ENCODE measurements at regions not wholly inside any gene's neighbourhood (a gene's known extent, or its start where the extent isn't known, plus 50 kb on each side); places are given as distances from the start of the nearest gene placed in this dataset.
A peak's percentile ranks its signal among the peaks of the same experiment; 100 is the strongest.
"Not testable (repeated sequence)": the region's sequence is repeated elsewhere in the genome, so short reads cannot be mapped to it uniquely, and the experiment has no call there.

DNA sequence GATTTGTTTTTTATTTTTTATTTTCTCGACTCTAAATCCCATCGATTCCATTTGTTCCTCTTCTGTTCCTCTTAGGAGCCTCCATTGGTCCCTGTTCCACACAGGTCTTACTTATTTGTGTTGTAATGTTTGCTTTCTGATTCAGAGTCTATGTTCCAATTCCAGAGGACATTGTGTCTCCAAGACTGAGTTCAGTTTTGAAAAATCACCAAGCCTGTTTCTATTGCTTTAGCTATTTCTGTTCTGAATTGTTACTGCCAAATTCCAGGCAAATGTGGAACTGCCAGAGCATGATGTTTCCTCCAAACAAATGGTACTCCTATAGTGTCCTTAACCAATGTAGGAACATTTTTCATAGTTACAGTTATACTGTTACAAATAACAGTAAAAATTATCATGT lies 270.9 kb upstream of the SPTLC3 start:
- Histone ChIP-seq H3K4me1 (no peaks in the 10 kb centered on the region), H4K20me1 (no peaks in the 10 kb centered on the region), H3K9me3 (replicated peaks in 1 of 11) (no peaks in the 10 kb centered on the region), H3K9ac (no peak overlapping the region), H3K27me3 (no peaks in the 10 kb centered on the region), H3K36me3 (no peaks in the 10 kb centered on the region), H3K4me2 (no peak overlapping the region), H3K27ac (no peak overlapping the region), H3K4me3 (no peak overlapping the region)
- no peak for TF ChIP-seq Cebpa-rat (IDR thresholded peaks at IDR 0.05)

- H3K4me1 ChIP-seq: no peaks in the 10 kb centered on the region
- H3K9ac ChIP-seq: no peak overlapping the region
- no peak for TF ChIP-seq Cebpa-rat (IDR thresholded peaks at IDR 0.05)
- H3K4me2 ChIP-seq: no peak overlapping the region
- no peaks in the 10 kb centered on the region for H3K9me3 ChIP-seq (replicated peaks in 1 of 11)
- no peaks in the 10 kb centered on the region for H4K20me1 ChIP-seq
- no peaks in the 10 kb centered on the region for H3K36me3 ChIP-seq
- no peaks in the 10 kb centered on the region for H3K27me3 ChIP-seq
- H3K27ac ChIP-seq: no peak overlapping the region
- no peak overlapping the region for H3K4me3 ChIP-seq
Measured at GRCh38 chr20:12740647-12741046, 268.1 kb upstream of the SPTLC3 start.

DNA sequence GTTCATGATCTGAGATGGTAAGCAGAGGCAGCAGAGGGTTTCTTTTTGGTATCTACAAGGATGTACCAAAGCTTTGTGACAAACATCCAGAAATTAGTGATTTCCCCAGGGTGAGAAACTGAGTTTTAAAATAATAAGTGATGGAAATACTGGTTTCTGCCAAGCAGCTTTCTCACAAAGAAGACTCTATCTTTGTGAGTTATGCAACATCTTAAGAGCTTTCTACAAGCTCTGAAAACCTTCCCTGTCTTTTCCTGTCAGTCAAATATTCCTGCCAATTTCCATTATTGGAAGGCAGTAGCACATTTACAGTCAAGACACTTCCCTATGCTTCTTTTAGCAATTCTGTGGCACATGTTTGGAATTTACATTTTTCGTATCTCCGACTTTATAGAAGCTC lies 264.7 kb upstream of the SPTLC3 start:
- no peak for TF ChIP-seq Cebpa-rat (IDR thresholded peaks at IDR 0.05)
- Histone ChIP-seq H3K9me3 (replicated peaks in 1 of 11) (no peaks in the 10 kb centered on the region), H3K4me1 (no peaks in the 10 kb centered on the region), H4K20me1 (no peaks in the 10 kb centered on the region), H3K27me3 (no peaks in the 10 kb centered on the region), H3K36me3 (no peaks in the 10 kb centered on the region), H3K9ac (no peak overlapping the region), H3K27ac (no peak overlapping the region), H3K4me3 (no peak overlapping the region), H3K4me2 (no peak overlapping the region)

- Histone ChIP-seq H3K4me1 (no peaks in the 10 kb centered on the region), H3K9me3 (replicated peaks in 1 of 11) (no peaks in the 10 kb centered on the region), H4K20me1 (no peaks in the 10 kb centered on the region), H3K27ac (no peak overlapping the region), H3K27me3 (no peaks in the 10 kb centered on the region), H3K9ac (no peak overlapping the region), H3K4me3 (no peak overlapping the region), H3K36me3 (no peaks in the 10 kb centered on the region), H3K4me2 (no peak overlapping the region)
- TF ChIP-seq Cebpa-rat (IDR thresholded peaks at IDR 0.05): no peak
Measured at GRCh38 chr20:12748359-12748994, 260.3 kb upstream of the SPTLC3 start.

GRCh38 chr20:12750221-12750620 lies 258.6 kb upstream of the SPTLC3 start:
- no peaks in the 10 kb centered on the region for H3K27me3 ChIP-seq
- H3K4me1 ChIP-seq: no peaks in the 10 kb centered on the region
- H3K9ac ChIP-seq: no peak overlapping the region
- H3K4me2 ChIP-seq: no peak overlapping the region
- TF ChIP-seq Cebpa-rat (IDR thresholded peaks at IDR 0.05): no peak
- H3K4me3 ChIP-seq: no peak overlapping the region
- no peaks in the 10 kb centered on the region for H3K9me3 ChIP-seq (replicated peaks in 1 of 11)
- no peak overlapping the region for H3K27ac ChIP-seq
- H3K36me3 ChIP-seq: no peaks in the 10 kb centered on the region
- no peaks in the 10 kb centered on the region for H4K20me1 ChIP-seq

DNA sequence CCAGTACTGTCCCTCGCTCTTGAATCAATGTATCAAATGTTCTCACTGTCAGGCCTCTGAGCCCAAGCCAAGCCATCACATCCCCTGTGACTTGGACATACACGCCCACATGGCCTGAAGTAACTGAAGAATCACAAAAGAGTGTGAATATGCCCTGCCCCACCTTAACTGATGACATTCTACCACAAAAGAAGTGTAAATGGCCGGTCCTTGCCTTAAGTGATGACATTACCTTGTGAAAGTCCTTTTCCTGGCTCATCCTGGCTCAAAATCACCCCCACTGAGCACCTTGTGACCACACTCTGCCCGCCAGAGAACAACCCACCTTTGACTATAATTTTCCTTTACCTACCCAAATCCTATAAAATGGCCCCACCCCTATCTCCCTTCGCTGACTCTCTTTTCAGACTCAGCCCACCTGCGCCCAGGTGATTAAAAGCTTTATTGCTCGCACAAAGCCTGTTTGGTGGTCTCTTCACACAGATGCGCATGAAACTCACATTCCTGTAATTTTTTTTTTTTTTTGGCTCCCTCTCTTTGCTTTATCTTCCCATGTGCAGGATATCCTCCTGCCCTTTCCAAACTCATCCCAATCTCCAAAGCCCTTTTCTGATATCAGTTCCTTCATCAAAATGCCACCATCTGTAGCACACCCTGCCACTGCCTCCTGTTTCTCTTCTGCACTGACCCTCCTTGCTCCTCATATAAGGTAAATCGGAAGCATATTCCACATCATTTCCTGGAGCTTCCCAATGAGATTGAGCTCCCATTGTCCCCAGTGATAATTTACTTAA lies 255.7 kb upstream of the SPTLC3 start:
- H3K27me3 ChIP-seq; H3K36me3 ChIP-seq; H3K9me3 ChIP-seq (replicated peaks in 1 of 11); H4K20me1 ChIP-seq; H3K4me3 ChIP-seq; H3K4me2 ChIP-seq; H3K4me1 ChIP-seq; H3K9ac ChIP-seq; H3K27ac ChIP-seq: not testable (repeated sequence)

GRCh38 chr20:12753742-12754141 lies 255.0 kb upstream of the SPTLC3 start:
- not testable (repeated sequence) for H3K9ac ChIP-seq

DNA sequence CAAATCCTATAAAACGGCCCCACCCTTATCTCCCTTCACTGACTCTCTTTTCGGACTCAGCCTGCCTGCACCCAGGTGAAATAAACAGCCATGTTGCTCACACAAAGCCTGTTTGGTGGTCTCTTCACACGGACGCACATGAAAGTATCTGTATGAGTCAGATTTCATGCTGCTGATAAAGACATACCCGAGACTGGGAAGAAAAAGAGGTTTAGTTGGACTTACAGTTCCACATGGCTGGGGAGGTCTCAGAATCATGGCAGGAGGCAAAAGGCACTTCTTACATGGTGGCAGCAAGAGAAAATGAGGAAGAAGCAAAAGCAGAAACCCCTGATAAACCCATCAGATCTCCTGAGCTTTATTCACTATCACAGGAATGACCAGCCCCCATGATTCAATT lies 249.3 kb upstream of the SPTLC3 start:
- H3K9ac ChIP-seq; H3K4me1 ChIP-seq; H3K27ac ChIP-seq; H3K27me3 ChIP-seq; H3K4me3 ChIP-seq; H3K9me3 ChIP-seq (replicated peaks in 1 of 11); H4K20me1 ChIP-seq; H3K36me3 ChIP-seq; H3K4me2 ChIP-seq: not testable (repeated sequence)

More at GRCh38 chr20:12753742-12754141, 255.0 kb upstream of the SPTLC3 start:
- not testable (repeated sequence) for H3K4me3 ChIP-seq; H3K9me3 ChIP-seq (replicated peaks in 1 of 11); H3K36me3 ChIP-seq; H3K27ac ChIP-seq; H3K4me1 ChIP-seq; H3K4me2 ChIP-seq; H4K20me1 ChIP-seq; H3K27me3 ChIP-seq

DNA sequence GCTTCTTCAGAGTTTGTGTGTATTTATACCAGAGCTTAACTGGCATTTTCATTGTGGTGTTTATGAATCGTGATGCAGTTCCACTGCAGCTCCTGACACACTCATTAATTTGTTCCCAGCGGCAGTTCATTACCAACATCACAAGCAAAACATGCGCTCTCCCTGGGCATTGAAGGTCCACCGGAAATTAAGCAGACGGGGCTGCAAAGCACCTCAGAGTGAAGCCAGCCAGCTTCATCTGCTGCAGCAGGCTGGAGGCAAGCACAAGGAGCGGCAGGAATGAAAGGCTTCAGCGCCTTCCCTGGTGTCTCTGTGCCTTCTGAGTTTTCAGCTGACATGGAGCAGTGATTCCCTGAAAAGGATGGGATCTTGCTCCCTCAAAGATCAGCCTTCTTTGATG lies 246.0 kb upstream of the SPTLC3 start:
- no peaks in the 10 kb centered on the region for H3K36me3 ChIP-seq
- H3K4me1 ChIP-seq: no peaks in the 10 kb centered on the region
- no peak for TF ChIP-seq Cebpa-rat (IDR thresholded peaks at IDR 0.05)
- H3K4me3 ChIP-seq: no peak overlapping the region
- H3K9ac ChIP-seq: no peak overlapping the region
- 0 out of 22 replicates have a peak overlapping the region, but pooled peaks of 1 of the 11 experiments have one; percentile 6 for H3K4me2 ChIP-seq
- H3K27me3 ChIP-seq: no peaks in the 10 kb centered on the region
- H4K20me1 ChIP-seq: no peaks in the 10 kb centered on the region; a peak in 1 of 22 replicates
- no peak overlapping the region for H3K27ac ChIP-seq
- no peaks in the 10 kb centered on the region for H3K9me3 ChIP-seq (replicated peaks in 1 of 11)

DNA sequence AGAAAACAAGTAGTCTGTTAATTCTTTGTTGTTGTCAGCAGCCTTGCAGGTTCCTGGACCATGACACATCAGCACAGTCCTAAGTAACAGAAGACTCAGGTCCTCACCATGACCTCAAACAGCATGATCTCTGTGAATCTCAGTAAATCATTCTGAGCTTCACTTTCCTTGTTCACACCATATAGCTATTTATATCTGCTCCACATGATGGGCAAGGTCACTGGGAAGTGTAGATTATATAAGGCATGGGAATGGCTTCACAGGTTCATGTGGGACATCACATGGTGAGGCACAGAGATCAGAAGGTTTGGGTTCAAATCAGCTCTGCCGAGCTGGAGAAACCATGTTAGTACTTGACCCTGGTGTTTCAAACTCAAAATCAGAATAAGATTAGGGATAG lies 245.4 kb upstream of the SPTLC3 start:
- TF ChIP-seq Cebpa-rat (IDR thresholded peaks at IDR 0.05): no peak
- Histone ChIP-seq H3K4me1 (no peaks in the 10 kb centered on the region), H3K27me3 (no peaks in the 10 kb centered on the region), H4K20me1 (no peaks in the 10 kb centered on the region; a peak in 1 of 22 replicates), H3K9me3 (replicated peaks in 1 of 11) (no peaks in the 10 kb centered on the region), H3K36me3 (no peaks in the 10 kb centered on the region), H3K4me3 (no peak overlapping the region), H3K9ac (no peak overlapping the region), H3K27ac (no peak overlapping the region), H3K4me2 (no peak overlapping the region)

Measured in BLaER1 treated with 17β-estradiol and CSF1 and Interleukin-3, amounts not matched to agents 10 nM and 100 nM (cell line).